Sciatic nerve (tissue), 2 donors: ENCODE measurements at regions not wholly inside any gene's neighbourhood (a gene's known extent, or its start where the extent isn't known, plus 50 kb on each side); places are given as distances from the start of the nearest gene placed in this dataset.

ENCODE experiments used
- ATAC-seq: fragments of 200-7000 bp; cut with Tn5 transposase; one replicate; pipeline ENCODE4 v1.9.1; 2020; ENCODE audit warnings: mild to moderate bottlenecking, moderate library complexity
- DNase-seq: peaks from one replicate; pipeline ENCODE4 v3.0.0-alpha.2; 2020; ENCODE audit warnings: low spot score
- intact Hi-C: fragments of 100-400 bp; cut with DNase I; formaldehyde crosslinking; loops from one replicate; pipeline ENCODE4 v1.14.2; 2022
- donor health status: DM: no; HTN: no; CAD: no.
- donor health status: DM: no; HTN: no; CAD: no.

GRCh38 chr14:53517270-53517960 lies 364.3 kb upstream of the DDHD1 start:
- DNase-seq (no peak), ATAC-seq (no peak)
- intact Hi-C loops: no loop called here

GRCh38 chr14:53516261-53516774 lies 363.2 kb upstream of the DDHD1 start:
- ATAC-seq (no peak), DNase-seq (no peak)
- intact Hi-C loops: no loop called here

GRCh38 chr14:53515276-53515675 lies 362.2 kb upstream of the DDHD1 start:
- intact Hi-C loops: no loop called here
- ATAC-seq: no peak

GRCh38 chr14:53514197-53514596 lies 361.1 kb upstream of the DDHD1 start:
- intact Hi-C loops: no loop called here
- no peak for ATAC-seq
- no peak for DNase-seq

More at GRCh38 chr14:53515276-53515675, 362.2 kb upstream of the DDHD1 start:
- DNase-seq: no peak

GRCh38 chr14:53510281-53510912 lies 357.3 kb upstream of the DDHD1 start:
- intact Hi-C loops: no loop called here
- DNase-seq: no peak
- ATAC-seq: no peak

- DNase-seq (peak; percentile 60), ATAC-seq (peak; percentile 96)
- intact Hi-C loops: no loop called here
These were observed 356.4 kb upstream of the DDHD1 start for GRCh38 chr14:53509276-53510244.

- peak; percentile 30 for ATAC-seq
- DNase-seq: no peak
- intact Hi-C loops: no loop called here
These were observed 348.5 kb upstream of the DDHD1 start for GRCh38 chr14:53501361-53502211.

- no peak for DNase-seq
- no peak for ATAC-seq
- intact Hi-C loops: no loop called here
These were observed 347.1 kb upstream of the DDHD1 start for GRCh38 chr14:53500191-53500590.

GRCh38 chr14:53496668-53497067 lies 343.5 kb upstream of the DDHD1 start:
- intact Hi-C loops: no loop called here

GRCh38 chr14:53495846-53496343 lies 342.8 kb upstream of the DDHD1 start:
- no peak for DNase-seq
- ATAC-seq: no peak
- intact Hi-C loops: no loop called here

More at GRCh38 chr14:53496668-53497067, 343.5 kb upstream of the DDHD1 start:
- no peak for ATAC-seq
- no peak for DNase-seq

GRCh38 chr14:53494587-53494986 lies 341.5 kb upstream of the DDHD1 start:
- ATAC-seq (peak; percentile 70), DNase-seq (no peak)
- intact Hi-C loops: no loop called here

- DNase-seq (no peak), ATAC-seq (no peak)
- intact Hi-C loops: no loop called here
These were observed 340.7 kb upstream of the DDHD1 start for GRCh38 chr14:53493860-53494259.

- intact Hi-C loops: no loop called here
- ATAC-seq (no peak), DNase-seq (no peak)
These were observed 340.2 kb upstream of the DDHD1 start for GRCh38 chr14:53493320-53493719.

GRCh38 chr14:53491884-53492277 lies 338.8 kb upstream of the DDHD1 start:
- no peak for DNase-seq
- ATAC-seq: no peak
- intact Hi-C loops: no loop called here

- DNase-seq: no peak
- no peak for ATAC-seq
- intact Hi-C loops: no loop called here
These were observed 338.2 kb upstream of the DDHD1 start for GRCh38 chr14:53491256-53491883.

- no peak for DNase-seq
- no peak for ATAC-seq
- intact Hi-C loops: no loop called here
These were observed 325.1 kb upstream of the DDHD1 start for GRCh38 chr14:53478174-53478573.

GRCh38 chr14:53473480-53473879 lies 320.4 kb upstream of the DDHD1 start:
- intact Hi-C loops: no loop called here
- ATAC-seq: no peak
- DNase-seq: no peak

- intact Hi-C loops: no loop called here
- no peak for ATAC-seq
These were observed 319.2 kb upstream of the DDHD1 start for GRCh38 chr14:53472306-53472705.

More at GRCh38 chr14:53472306-53472705, 319.2 kb upstream of the DDHD1 start:
- DNase-seq: no peak
